ENCODE measurements at regions not wholly inside any gene's neighbourhood (a gene's known extent, or its start where the extent isn't known, plus 50 kb on each side); places are given as distances from the start of the nearest gene placed in this dataset.

DNA sequence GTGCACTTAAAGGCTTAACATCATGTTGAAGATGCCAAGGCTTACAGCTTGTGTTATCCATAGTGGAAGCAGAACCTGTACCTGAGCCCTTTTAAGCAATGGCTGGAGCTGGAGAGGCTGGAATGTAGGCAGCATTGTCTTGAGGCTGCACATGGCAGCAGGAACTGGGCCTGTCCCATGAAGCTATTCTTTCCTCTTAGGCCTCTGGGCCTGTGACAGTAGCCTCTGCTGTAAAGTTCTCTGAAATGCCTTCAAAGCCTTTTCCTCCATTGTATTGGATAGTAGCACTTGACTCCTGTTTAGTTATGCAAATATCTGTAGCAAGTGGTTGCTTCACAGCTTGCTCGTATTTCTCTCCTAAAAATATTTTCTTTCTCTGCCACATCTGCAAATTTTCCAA is 127.4 kb upstream of the ANO5 start:
- BruUV-seq (replicated peaks), result no TSS peak
- CTCF ChIA-PET (ENCODE audit: low intra/inter-chr PET ratio, low total read pairs), result no interaction called here

More for the DNA sequence above, 127.4 kb upstream of the ANO5 start:
- ATAC-seq (no peak), FAIRE-seq (no peak), DNase-seq (ENCODE audit: low spot score) (no peak)
- H4K20me1 ChIP-seq (ENCODE audit: insufficient read depth, low read length), result no peaks in the 10 kb centered on the region
- peaks cover 41% of the 10 kb centered on the region for H3K9me3 ChIP-seq (ENCODE audit: low read length)
- no peak for TF ChIP-seq SRSF9 (IDR thresholded peaks at IDR 0.05; ENCODE audit: borderline replicate concordance, insufficient read depth, low read depth, low read length, poor library complexity, severe bottlenecking)
- no peak for TF ChIP-seq TRIM22 (IDR thresholded peaks at IDR 0.05)
- no peak for TF ChIP-seq REPIN1 (CRISPR knock-in tag; IDR thresholded peaks at IDR 0.05; ENCODE audit: borderline replicate concordance, low read depth)
- TF ChIP-seq ATF7 (IDR thresholded peaks at IDR 0.05), result no peak
- no peak for TF ChIP-seq ATF7 (CRISPR knock-in tag; IDR thresholded peaks at IDR 0.05)
- TF ChIP-seq ZNF75D (CRISPR knock-in tag; IDR thresholded peaks at IDR 0.05; ENCODE audit: borderline replicate concordance), result no peak
- TF ChIP-seq MBNL3 (CRISPR knock-in tag; conservative IDR thresholded peaks at IDR 0.05), result no peak
- no peak for TF ChIP-seq E2F2 (CRISPR knock-in tag; IDR thresholded peaks at IDR 0.05; ENCODE audit: borderline replicate concordance)
- in situ Hi-C loops (cut with HindIII; ENCODE audit: extremely low pct_ligation_motif_present, low pct_unique_long_range_greater_than_20kb), result no loop called here
- H3K4me2 ChIP-seq (ENCODE audit: low read depth, low read length), result no peak overlapping the region
- H3K4me3 ChIP-seq (replicated peaks in 1 of 3; ENCODE audit: insufficient read depth in 1 of 3, low read depth in 2 of 3, low read length in 3 of 3), result no peak overlapping the region
- H3K36me3 ChIP-seq (replicated peaks in 1 of 2; ENCODE audit: control insufficient read depth in 1 of 2, insufficient read depth in 2 of 2, low read length in 2 of 2), result no peaks in the 10 kb centered on the region
- H3K79me2 ChIP-seq (ENCODE audit: insufficient read depth, low read length), result no peaks in the 10 kb centered on the region
- POLR2A ChIA-PET, result no interaction called here
- no peak overlapping the region for H3K27ac ChIP-seq (ENCODE audit: extremely low read length, insufficient read depth, low read length)
- WGBS (ENCODE audit: low lambda C conversion rate), result 7% methylated on average over 1 of the region's 1 CpG
- H3K27me3 ChIP-seq (ENCODE audit: control insufficient read depth in 1 of 2, insufficient read depth in 2 of 2, low read length in 2 of 2), result no peaks in the 10 kb centered on the region
- intact Hi-C loops (cut with micrococcal nuclease; ENCODE audit: unreplicated experiment), result no loop called here
- H2AFZ ChIP-seq (ENCODE audit: low read length), result no peak overlapping the region
- no peak overlapping the region for H3K9ac ChIP-seq (ENCODE audit: insufficient read depth, low read depth, low read length)
- H3K4me1 ChIP-seq (ENCODE audit: insufficient read depth, low read length), result no peaks in the 10 kb centered on the region
